A673 (cell line): ENCODE measurements at regions not wholly inside any gene's neighbourhood (a gene's known extent, or its start where the extent isn't known, plus 50 kb on each side); places are given as distances from the start of the nearest gene placed in this dataset.
"Not testable (repeated sequence)": the region's sequence is repeated elsewhere in the genome, so short reads cannot be mapped to it uniquely, and the experiment has no call there.

Experiments
- BruUV-seq: library from RNA; stranded (reverse); fragments of 400-500 nt; replicated peaks from 2 replicates; lab custom pipeline; 2021; lab: Mats Ljungman, UMichigan
- CTCF ChIA-PET: fragments of 300-600 bp; sonication (Branson Sonifier 250); formaldehyde crosslinking; loops from one replicate; lab custom pipeline; 2022; ENCODE audit warnings: antibody characterized with exemption; lab: Charles Lee
- POLR2A ChIA-PET: fragments of 300-600 bp; sonication (Branson Sonifier 250); formaldehyde crosslinking; loops from one replicate; lab custom pipeline; 2022; ENCODE audit warnings: antibody characterized with exemption; ENCODE audit not compliant: low non-redundant PET; lab: Charles Lee
- DNase-seq: peaks from one replicate; pipeline ENCODE4 v3.0.0-alpha.2; 2015; ENCODE audit warnings: low spot score
- H3K27ac ChIP-seq: fragments of 200-600 bp; sonication (generic); 2 replicates; pipeline ENCODE4 v1.5.1; 2016; ENCODE audit warnings: mixed run types, low read depth, mild to moderate bottlenecking, mixed read lengths, antibody characterized with exemption, low read length; ENCODE audit not compliant: poor library complexity, severe bottlenecking
- H3K27me3 ChIP-seq: fragments of 200-600 bp; sonication (generic); replicated peaks from 2 replicates; pipeline ENCODE4 v1.6.1; 2017; ENCODE audit warnings: mixed run types, low read depth, mild to moderate bottlenecking, mixed read lengths, antibody characterized with exemption, low read length; ENCODE audit not compliant: insufficient read depth, poor library complexity
- H3K36me3 ChIP-seq: fragments of 200-600 bp; sonication (generic); 2 replicates; pipeline ENCODE4 v1.6.1; 2016; ENCODE audit warnings: mixed run types, mild to moderate bottlenecking, mixed read lengths, antibody characterized with exemption, low read length; ENCODE audit not compliant: insufficient read depth, poor library complexity, severe bottlenecking
- H3K4me1 ChIP-seq: fragments of 200-600 bp; sonication (generic); 2 replicates; pipeline ENCODE4 v1.6.1; 2017; ENCODE audit warnings: mixed run types, mild to moderate bottlenecking, mixed read lengths, antibody characterized with exemption, low read length; ENCODE audit not compliant: insufficient read depth, poor library complexity, severe bottlenecking
- H3K4me3 ChIP-seq: fragments of 200-600 bp; sonication (generic); 2 replicates; pipeline ENCODE4 v1.5.1; 2016; ENCODE audit warnings: low read depth, mixed run types, mild to moderate bottlenecking, mixed read lengths, low read length; ENCODE audit not compliant: poor library complexity, severe bottlenecking
- H3K9me3 ChIP-seq: fragments of 200-600 bp; sonication (generic); 2 replicates; pipeline ENCODE4 v1.6.1; 2016; ENCODE audit warnings: mixed run types, low read depth, mild to moderate bottlenecking, mixed read lengths, antibody characterized with exemption, low read length; ENCODE audit not compliant: poor library complexity, severe bottlenecking
- CTCF ChIP-seq: fragments of 300-800, 200-600 bp; sonication (generic); conservative IDR thresholded peaks from 2 replicates; pipeline ENCODE4 v1.5.1; 2017; ENCODE audit warnings: low read depth, mild to moderate bottlenecking, antibody characterized with exemption, low read length, moderate library complexity, mixed read lengths
- EZH2 ChIP-seq: fragments of 200-600 bp; sonication (generic); IDR thresholded peaks from 2 replicates; pipeline ENCODE4 v1.6.1; 2017; ENCODE audit warnings: borderline replicate concordance, low read depth, mild to moderate bottlenecking, mixed read lengths, antibody characterized with exemption, low read length; ENCODE audit not compliant: poor library complexity, severe bottlenecking
- intact Hi-C: fragments of 100-400 bp; cut with micrococcal nuclease; formaldehyde crosslinking; loops from one replicate; pipeline ENCODE4 v1.10.0; 2022; ENCODE audit not compliant: unreplicated experiment

DNA sequence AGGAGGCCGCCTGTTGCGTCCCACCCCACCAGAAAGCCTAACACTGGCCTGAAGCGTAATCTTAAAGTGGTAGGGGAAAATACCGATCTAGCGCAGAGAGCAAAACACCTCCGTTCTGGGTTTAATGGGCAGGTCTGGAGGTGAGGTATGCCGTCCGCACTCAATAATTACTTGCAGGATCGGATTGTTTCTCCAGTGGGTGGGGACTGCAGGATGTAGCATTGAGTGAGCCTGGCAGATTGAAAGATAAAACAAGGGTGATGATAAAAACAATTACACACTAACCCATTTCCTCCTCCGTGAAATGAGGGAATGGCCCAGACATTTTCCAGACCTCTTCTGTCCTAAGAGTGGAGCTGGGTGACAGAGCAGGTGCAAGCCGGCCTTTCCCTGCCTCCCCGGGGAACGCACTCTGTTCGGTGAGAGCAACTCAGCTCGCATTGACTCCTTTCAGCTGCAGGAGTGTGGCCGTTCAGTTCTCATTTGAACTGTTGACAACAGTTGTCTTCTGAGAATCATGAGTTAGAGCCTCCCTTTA, 110.2 kb upstream of the DOCK9 start:
- DNase-seq: no peak
- Histone ChIP-seq H3K27me3 (no peaks in the 10 kb centered on the region), H3K9me3 (no peaks in the 10 kb centered on the region), H3K4me3 (peak overlapping the region; percentile 54), H3K27ac (no peak overlapping the region), H3K36me3 (no peaks in the 10 kb centered on the region), H3K4me1 (no peaks in the 10 kb centered on the region)
- intact Hi-C loops: no loop called here
- POLR2A ChIA-PET: interaction anchor here (0.7 kb wide), 1 partner anchor 472 kb away, joined by 3 read pairs; no protein-coding TSS in a partner anchor
- CTCF ChIA-PET: no interaction called here
- no TSS peak for BruUV-seq
- TF ChIP-seq CTCF: no peak
- TF ChIP-seq EZH2: no peak

GRCh38 chr13:99093997-99094396, 106.7 kb upstream of the UBAC2 start:
- intact Hi-C loops: no loop called here
- no TSS peak for BruUV-seq
- CTCF ChIA-PET: interaction anchor here (0.5 kb wide), 1 partner anchor 183 kb away, joined by 3 read pairs; no protein-coding TSS in a partner anchor

GRCh38 chr13:99101831-99102230, 98.8 kb upstream of the UBAC2 start:
- H3K4me3 ChIP-seq, CTCF ChIA-PET: not testable (repeated sequence)

More at GRCh38 chr13:99093997-99094396, 106.7 kb upstream of the UBAC2 start:
- no peak overlapping the region for H3K4me3 ChIP-seq
- no peaks in the 10 kb centered on the region for H3K9me3 ChIP-seq
- no peaks in the 10 kb centered on the region for H3K4me1 ChIP-seq
- H3K27me3 ChIP-seq: no peaks in the 10 kb centered on the region
- DNase-seq: no peak
- TF ChIP-seq EZH2 (no peak), CTCF (no peak)
- POLR2A ChIA-PET: no interaction called here
- no peak overlapping the region for H3K27ac ChIP-seq
- H3K36me3 ChIP-seq: no peaks in the 10 kb centered on the region

DNA sequence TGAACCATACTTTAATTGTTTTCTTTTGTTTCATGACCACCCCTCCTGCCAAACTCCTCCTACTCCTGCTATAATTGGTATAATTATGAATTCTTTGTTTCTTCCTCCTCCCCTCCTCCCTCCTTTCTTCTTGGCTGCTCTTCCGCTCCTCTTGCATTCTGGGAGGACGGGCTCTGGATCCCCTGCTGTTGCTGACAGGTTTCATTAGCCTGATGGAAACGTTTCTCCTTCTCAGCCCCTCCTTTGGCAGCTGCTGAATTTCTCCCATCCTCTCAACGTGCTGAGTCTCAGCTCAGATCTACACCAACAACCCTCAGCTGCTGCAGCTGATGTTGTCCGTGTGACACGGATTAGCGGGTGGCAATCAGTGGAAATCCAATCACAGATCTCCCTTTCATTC, 97.1 kb upstream of the UBAC2 start:
- TF ChIP-seq CTCF: no peak
- no peaks in the 10 kb centered on the region for H3K27me3 ChIP-seq
- ChIA-PET POLR2A (no interaction called here), CTCF (no interaction called here)
- intact Hi-C loops: no loop called here
- no peak overlapping the region for H3K27ac ChIP-seq
- peak; percentile 41 for DNase-seq
- peaks cover 7% of the 10 kb centered on the region for H3K4me1 ChIP-seq
- no peak overlapping the region for H3K4me3 ChIP-seq
- BruUV-seq: no TSS peak
- no peaks in the 10 kb centered on the region for H3K9me3 ChIP-seq
- no peaks in the 10 kb centered on the region for H3K36me3 ChIP-seq

More at GRCh38 chr13:99101831-99102230, 98.8 kb upstream of the UBAC2 start:
- DNase-seq, BruUV-seq, intact Hi-C loops, H3K27ac ChIP-seq, H3K36me3 ChIP-seq, H3K27me3 ChIP-seq, H3K4me1 ChIP-seq, H3K9me3 ChIP-seq, POLR2A ChIA-PET: not testable (repeated sequence)
